K562 (cell line): ENCODE measurements at regions not wholly inside any gene's neighbourhood (a gene's known extent, or its start where the extent isn't known, plus 50 kb on each side); places are given as distances from the start of the nearest gene placed in this dataset.

Experiments used
- ATAC-seq: fragments of 200-7000 bp; cut with Tn5 transposase; 3 replicates; pipeline ENCODE4 v1.9.1; 2020; ENCODE audit warnings: moderate library complexity
- BruUV-seq: library from RNA; stranded (reverse); fragments of 400-500 nt; replicated peaks from 2 replicates; lab custom pipeline; 2021; lab: Mats Ljungman, UMichigan
- CTCF ChIA-PET: fragments of 300-600 bp; formaldehyde crosslinking; extraction: SDS; loops from one replicate; lab custom pipeline; 2021; ENCODE audit warnings: low intra/inter-chr PET ratio; lab: Yijun Ruan, JAX
- POLR2A ChIA-PET: fragments of 300-600, 350-650 bp; sonication (Branson Sonifier 250); formaldehyde crosslinking; extraction: SDS; loops from one replicate; lab custom pipeline; 2021; ENCODE audit warnings: antibody characterized with exemption, inconsistent platforms; lab: Yijun Ruan, JAX
- DNase-seq, 4 experiments: peaks; one replicate each; pipeline versions ENCODE4 v3.0.0 to v3.0.0-alpha.2; 2011 to 2018; ENCODE audit warnings: low spot score in 3 of 4, mixed read lengths in 3 of 4; ENCODE audit errors: extremely low read depth in 1 of 4
- FAIRE-seq: peaks from 2 replicates; lab custom pipeline; 2011; peaks lifted over from hg19 to GRCh38; lab: Jason Lieb, UNC
- H2AFZ ChIP-seq: 2 replicates; pipeline ENCODE4 v1.6.0; 2011; ENCODE audit warnings: low read depth, low read length, control low read depth, inconsistent platforms
- H3K27ac ChIP-seq: fragments of 200-600 bp; 3 replicates; pipeline ENCODE4 v1.8.0; 2011; ENCODE audit warnings: low read depth, mild to moderate bottlenecking, control low read depth, inconsistent platforms, low read length, moderate library complexity, mixed read lengths; ENCODE audit errors: extremely low read depth
- H3K27me3 ChIP-seq, 2 experiments: fragments of 300-600 bp in 1 of 2; 2 replicates in 1 of 2; 3 replicates in 1 of 2; pipeline versions ENCODE4 v1.6.0 to v1.8.0; 2011; ENCODE audit warnings: inconsistent platforms in 2 of 2, low read length in 2 of 2, mild to moderate bottlenecking in 1 of 2, mixed read lengths in 1 of 2, moderate library complexity in 1 of 2; ENCODE audit not compliant: control insufficient read depth in 2 of 2, insufficient read depth in 2 of 2
- H3K36me3 ChIP-seq: fragments of 300-600 bp; 3 replicates; pipeline ENCODE4 v1.8.0; 2011; ENCODE audit warnings: mild to moderate bottlenecking, low read length, inconsistent platforms; ENCODE audit not compliant: control insufficient read depth, insufficient read depth
- H3K4me1 ChIP-seq, 2 experiments: fragments of 200-600 bp in 1 of 2; replicated peaks in 1 of 2; 2 replicates in 1 of 2; 3 replicates in 1 of 2; pipeline versions ENCODE4 v1.5.1 to v1.8.0; 2011; ENCODE audit warnings: inconsistent platforms in 2 of 2, low read length in 2 of 2, mild to moderate bottlenecking in 1 of 2, mixed read lengths in 1 of 2, moderate library complexity in 1 of 2; ENCODE audit not compliant: control insufficient read depth in 2 of 2, insufficient read depth in 2 of 2
- H3K4me2 ChIP-seq: 2 replicates; pipeline ENCODE4 v1.6.1; 2011; ENCODE audit warnings: low read length, control low read depth, inconsistent platforms, mixed read lengths; ENCODE audit not compliant: insufficient read depth
- H3K4me3 ChIP-seq: fragments of 200-600 bp; sonication (generic), shearing (Covaris generic); 2 replicates; pipeline ENCODE4 v1.5.1; 2016; ENCODE audit warnings: control low read depth, inconsistent platforms
- H3K79me2 ChIP-seq: fragments of 200-600 bp; 3 replicates; pipeline ENCODE4 v1.8.0; 2011; ENCODE audit warnings: low read length, inconsistent platforms; ENCODE audit not compliant: control insufficient read depth, insufficient read depth
- H3K9ac ChIP-seq, 2 experiments: 2 replicates each; pipeline versions ENCODE4 v1.6.0 to v1.6.1; 2011; ENCODE audit warnings: low read depth in 2 of 2, low read length in 2 of 2, control low read depth in 1 of 2, inconsistent platforms in 1 of 2, mild to moderate bottlenecking in 1 of 2, mixed read lengths in 1 of 2; ENCODE audit not compliant: insufficient read depth in 1 of 2
- H3K9me1 ChIP-seq: one replicate; pipeline ENCODE4 v1.6.0; 2011; ENCODE audit warnings: inconsistent platforms, mild to moderate bottlenecking, low read length, moderate library complexity; ENCODE audit not compliant: control insufficient read depth, insufficient read depth
- H3K9me3 ChIP-seq: replicated peaks from 2 replicates; pipeline ENCODE4 v1.5.1; 2011; ENCODE audit warnings: low read depth, low read length, inconsistent platforms; ENCODE audit not compliant: control insufficient read depth, insufficient read depth
- H4K20me1 ChIP-seq: replicated peaks from 2 replicates; pipeline ENCODE4 v1.6.1; 2011; ENCODE audit warnings: low read length, inconsistent platforms, mixed read lengths; ENCODE audit not compliant: control insufficient read depth, insufficient read depth
- CEBPG ChIP-seq, 3 experiments: fragments of 200-800 bp in 1 of 3; sonication (Bioruptor generic) in 1 of 3; sonication (generic) in 1 of 3; formaldehyde crosslinking in 1 of 3; IDR thresholded peaks in 2 of 3; conservative IDR thresholded peaks in 1 of 3; 2 replicates each; pipeline versions ENCODE4 v1.6.1 to v1.8.0; 2016 to 2022; ENCODE audit warnings: missing compliant biosample characterization in 2 of 3, missing genetic modification characterization in 2 of 3, mild to moderate bottlenecking in 1 of 3, missing genetic modification reagents in 1 of 3
- ELF1 ChIP-seq: fragments of 200-800 bp; sonication (Bioruptor generic); IDR thresholded peaks from 2 replicates; pipeline ENCODE4 v1.6.1; 2016; ENCODE audit warnings: missing genetic modification characterization, missing compliant biosample characterization
- FOXA1 ChIP-seq: fragments of 450-650 bp; IDR thresholded peaks from 2 replicates; pipeline ENCODE4 v1.6.1; 2016; ENCODE audit warnings: mild to moderate bottlenecking, borderline replicate concordance
- FOXJ2 ChIP-seq: fragments of 200-800 bp; sonication (Bioruptor generic); IDR thresholded peaks from 2 replicates; pipeline ENCODE4 v1.6.1; 2016; ENCODE audit warnings: missing genetic modification characterization, missing compliant biosample characterization
- FOXK1 ChIP-seq: sonication (generic); formaldehyde crosslinking; IDR thresholded peaks from 2 replicates; pipeline ENCODE4 v1.8.0; 2022; ENCODE audit warnings: missing genetic modification reagents, mild to moderate bottlenecking, borderline replicate concordance
- HDAC1 ChIP-seq, 2 experiments: fragments of 450-650 bp; IDR thresholded peaks; 2 replicates each; pipeline ENCODE4 v1.6.1; 2016 to 2017; ENCODE audit warnings: inconsistent platforms in 1 of 2, mild to moderate bottlenecking in 1 of 2, moderate library complexity in 1 of 2
- JUN ChIP-seq, 2 experiments: sonication (generic) in 1 of 2; formaldehyde crosslinking in 1 of 2; IDR thresholded peaks; 2 replicates each; pipeline versions ENCODE4 v1.6.1 to v1.8.0; 2012 to 2022; ENCODE audit warnings: borderline replicate concordance in 2 of 2, mild to moderate bottlenecking in 2 of 2, improper control_type of control experiment in 1 of 2, low read depth in 1 of 2, low read length in 1 of 2, missing genetic modification reagents in 1 of 2
- MYNN ChIP-seq, 2 experiments: sonication (generic); formaldehyde crosslinking in 1 of 2; IDR thresholded peaks; 2 replicates each; pipeline versions ENCODE4 v1.5.0 to v1.6.1; 2016 to 2020; ENCODE audit warnings: antibody characterized with exemption in 1 of 2, missing genetic modification reagents in 1 of 2
- NELFE ChIP-seq: IDR thresholded peaks from 2 replicates; pipeline ENCODE4 v1.6.1; 2011; ENCODE audit warnings: mild to moderate bottlenecking; ENCODE audit not compliant: insufficient read depth, insufficient read length
- PRPF4 ChIP-seq: fragments of 200-400 bp; formaldehyde crosslinking; IDR thresholded peaks from one replicate; pipeline ENCODE4 v1.6.1; 2017; ENCODE audit warnings: low read length, low read depth, mild to moderate bottlenecking; ENCODE audit not compliant: insufficient read depth, poor library complexity, severe bottlenecking
- ZBTB1 ChIP-seq: sonication (generic); formaldehyde crosslinking; IDR thresholded peaks from 2 replicates; pipeline ENCODE4 v1.8.1; 2023; ENCODE audit warnings: missing genetic modification reagents, low read depth, mild to moderate bottlenecking, borderline replicate concordance
- ZBTB33 ChIP-seq: sonication (generic); formaldehyde crosslinking; IDR thresholded peaks from 2 replicates; pipeline ENCODE4 v1.8.1; 2023; ENCODE audit warnings: mild to moderate bottlenecking, missing genetic modification reagents
- ZNF316 ChIP-seq: fragments of 450-650 bp; IDR thresholded peaks from 2 replicates; pipeline ENCODE4 v1.6.1; 2016
- WGBS: fragments of 100-300 bp; shearing (Covaris generic); methylation state at CpG from one replicate; pipeline ENCODE4 v1.1.6; 2016; ENCODE audit warnings: low coverage, mixed read lengths; ENCODE audit not compliant: insufficient coverage; ENCODE audit errors: missing lambda C conversion rate; 5-methylcytosine and 5-hydroxymethylcytosine counted together
- in situ Hi-C: fragments of 300-500 bp; cut with MboI; formaldehyde crosslinking; loops from 4 replicates; pipeline ENCODE4 v1.15.0; 2018; ENCODE audit warnings: inconsistent platforms, mixed read lengths
- intact Hi-C: fragments of 100-400 bp; cut with micrococcal nuclease; formaldehyde crosslinking; loops from 2 replicates; pipeline ENCODE4 v1.14.2; 2022

GRCh38 chr2:78614726-78615125 is 410.8 kb upstream of the REG3G start (continued):
- no peak for TF ChIP-seq ZBTB1
- TF ChIP-seq, all 486 proteins: peak for 0

DNA sequence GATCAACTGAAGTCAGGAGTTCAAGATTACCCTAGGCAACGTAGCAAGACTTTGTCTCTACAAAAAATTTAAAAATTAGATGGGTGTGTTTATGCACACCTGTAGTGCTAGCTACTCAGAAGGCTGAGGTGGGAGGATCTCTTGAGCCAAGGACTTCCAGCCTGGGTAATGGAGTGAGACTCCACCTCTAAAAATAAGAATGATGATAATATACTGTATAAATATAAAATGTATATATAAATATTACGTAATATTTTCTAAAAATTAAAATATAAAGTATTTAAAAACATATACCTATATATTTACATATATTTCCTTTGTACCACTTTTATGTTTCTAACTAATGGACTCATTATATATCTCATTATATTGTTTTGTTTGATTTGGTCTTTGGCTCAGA is 409.5 kb upstream of the REG3G start:
- Histone ChIP-seq H3K79me2 (no peaks in the 10 kb centered on the region), H3K4me1 (no peaks in the 10 kb centered on the region), H2AFZ (no peak overlapping the region), H3K9ac (no peak overlapping the region), H3K9me3 (no peaks in the 10 kb centered on the region), H3K9me1 (no peaks in the 10 kb centered on the region), H3K27ac (no peak overlapping the region), H3K27me3 (no peaks in the 10 kb centered on the region), H4K20me1 (no peaks in the 10 kb centered on the region), H3K4me3 (no peak overlapping the region), H3K36me3 (no peaks in the 10 kb centered on the region), H3K4me2 (no peak overlapping the region)
- FAIRE-seq (no peak), DNase-seq (no peak), ATAC-seq (no peak)
- 0% methylated on average over 2 of the region's 2 CpGs for WGBS
- intact Hi-C loops: no loop called here
- in situ Hi-C loops: no loop called here
- POLR2A ChIA-PET: no interaction called here
- TF ChIP-seq MYNN (IDR thresholded peaks at IDR 0.05): no peak
- TF ChIP-seq MYNN (CRISPR knock-in tag; IDR thresholded peaks at IDR 0.05): no peak
- no peak for TF ChIP-seq CEBPG (CRISPR knock-in tag; IDR thresholded peaks at IDR 0.05)
- peak in 1 of 2 experiments; percentile 44; a peak in 2 of 4 replicates for TF ChIP-seq CEBPG (tag; conservative IDR thresholded peaks at IDR 0.05 in 1 of 2, IDR thresholded peaks at IDR 0.05 in 1 of 2)
- CTCF ChIA-PET: no interaction called here
- no TSS peak for BruUV-seq

GRCh38 chr2:78634425-78634824 is 391.1 kb upstream of the REG3G start:
- Histone ChIP-seq H4K20me1 (no peaks in the 10 kb centered on the region), H3K4me2 (no peak overlapping the region), H3K9ac (no peak overlapping the region), H3K27me3 (no peaks in the 10 kb centered on the region), H3K4me3 (no peak overlapping the region), H3K36me3 (no peaks in the 10 kb centered on the region), H3K79me2 (no peaks in the 10 kb centered on the region), H3K9me3 (no peaks in the 10 kb centered on the region), H3K4me1 (no peaks in the 10 kb centered on the region), H2AFZ (no peak overlapping the region), H3K9me1 (no peaks in the 10 kb centered on the region), H3K27ac (no peak overlapping the region)
- 0% methylated on average over 2 of the region's 2 CpGs for whole genome bisulfite sequencing
- in situ Hi-C loops (no loop called here), intact Hi-C loops (no loop called here)
- DNase-seq: no peak
- BruUV-seq: no TSS peak
- CTCF ChIA-PET: no interaction called here
- no peak for ATAC-seq
- FAIRE-seq: no peak
- POLR2A ChIA-PET: no interaction called here
- TF ChIP-seq ELF1 (tag) (no peak), FOXA1 (no peak), ZBTB33 (CRISPR knock-in tag) (no peak), ZNF316 (no peak), PRPF4 (no peak), FOXJ2 (tag) (no peak), FOXK1 (CRISPR knock-in tag) (no peak), HDAC1 (IDR thresholded peaks at IDR 0.05) (no peak), JUN (IDR thresholded peaks at IDR 0.05; ENCODE audit: borderline replicate concordance, low read depth, low read length) (no peak), JUN (CRISPR knock-in tag; IDR thresholded peaks at IDR 0.05; ENCODE audit: borderline replicate concordance) (no peak), NELFE (no peak)
